ENCODE measurements at regions not wholly inside any gene's neighbourhood (a gene's known extent, or its start where the extent isn't known, plus 50 kb on each side); places are given as distances from the start of the nearest gene placed in this dataset.

GRCh38 chr16:87223656-87224248, 93.4 kb downstream of the C16orf95 start:
- DNase-seq (ENCODE audit: low read depth), result peak; percentile 60

GRCh38 chr16:87226926-87227295, 90.3 kb downstream of the C16orf95 start:
- DNase-seq (ENCODE audit: low read depth), result no peak

- DNase-seq (ENCODE audit: low read depth), result peak; percentile 55
These were observed 89.8 kb downstream of the C16orf95 start for GRCh38 chr16:87227296-87227951.

- DNase-seq (ENCODE audit: low read depth), result no peak
These were observed 88.8 kb downstream of the C16orf95 start for GRCh38 chr16:87228363-87228762.

- no peak for DNase-seq (ENCODE audit: low read depth)
These were observed 87.7 kb downstream of the C16orf95 start for GRCh38 chr16:87229230-87230188.

- DNase-seq (ENCODE audit: low read depth), result no peak
These were observed 86.6 kb downstream of the C16orf95 start for GRCh38 chr16:87230571-87230970.

- no peak for DNase-seq (ENCODE audit: low read depth)
These were observed 85.9 kb downstream of the C16orf95 start for GRCh38 chr16:87231295-87231694.

- DNase-seq (ENCODE audit: low read depth), result no peak
These were observed 85.3 kb downstream of the C16orf95 start for GRCh38 chr16:87231911-87232310.

- DNase-seq (ENCODE audit: low read depth), result peak; percentile 33
These were observed 83.3 kb downstream of the C16orf95 start for GRCh38 chr16:87233928-87234327.

GRCh38 chr16:87234601-87235000, 82.6 kb downstream of the C16orf95 start:
- no peak for DNase-seq (ENCODE audit: low read depth)

GRCh38 chr16:87235810-87236515, 81.2 kb downstream of the C16orf95 start:
- DNase-seq (ENCODE audit: low read depth), result no peak

GRCh38 chr16:87236516-87237115, 80.6 kb downstream of the C16orf95 start:
- no peak for DNase-seq (ENCODE audit: low read depth)

GRCh38 chr16:87238361-87238715, 78.9 kb downstream of the C16orf95 start:
- DNase-seq (ENCODE audit: low read depth), result no peak

GRCh38 chr16:87239545-87239944, 77.6 kb downstream of the C16orf95 start:
- no peak for DNase-seq (ENCODE audit: low read depth)

GRCh38 chr16:87240211-87241136, 76.7 kb downstream of the C16orf95 start:
- DNase-seq (ENCODE audit: low read depth), result peak; percentile 43

- DNase-seq (ENCODE audit: low read depth), result no peak
These were observed 75.9 kb downstream of the C16orf95 start for GRCh38 chr16:87241137-87241771.

- no peak for DNase-seq (ENCODE audit: low read depth)
These were observed 73.7 kb downstream of the C16orf95 start for GRCh38 chr16:87243478-87243877.

GRCh38 chr16:87244636-87245197, 72.5 kb downstream of the C16orf95 start:
- DNase-seq (ENCODE audit: low read depth), result no peak

GRCh38 chr16:87245511-87245910, 71.7 kb downstream of the C16orf95 start:
- no peak for DNase-seq (ENCODE audit: low read depth)

Measured in M059J (cell line).